Gastroesophageal sphincter (tissue), 4 donors: ENCODE measurements at regions not wholly inside any gene's neighbourhood (a gene's known extent, or its start where the extent isn't known, plus 50 kb on each side); places are given as distances from the start of the nearest gene placed in this dataset.
"Not testable (repeated sequence)": the region's sequence is repeated elsewhere in the genome, so short reads cannot be mapped to it uniquely, and the experiment has no call there.

Experiments
- ATAC-seq: fragments of 150-250 bp; one replicate; pipeline ENCODE4 v1.9.1; 2016; ENCODE audit warnings: mild to moderate bottlenecking, moderate library complexity
- H3K27ac ChIP-seq, 4 donors: fragments of 200-600 bp; sonication (generic) in 3 of 4; 1 replicate in 3 of 4; 2 replicates in 1 of 4; pipeline ENCODE4 v1.5.1; 2016 to 2019
- H3K27me3 ChIP-seq: fragments of 200-600 bp; sonication (generic); one replicate; pipeline ENCODE4 v1.5.1; 2019
- H3K36me3 ChIP-seq, 2 donors: fragments of 200-600 bp; sonication (generic); one replicate each; pipeline ENCODE4 v1.5.1; 2019; ENCODE audit warnings: control low read depth in 1 of 2
- H3K4me1 ChIP-seq, 3 donors: fragments of 200-600 bp; sonication (generic); 1 replicate in 2 of 3; 2 replicates in 1 of 3; pipeline ENCODE4 v1.5.1; 2016 to 2019; ENCODE audit warnings: control low read depth in 2 of 3
- H3K4me3 ChIP-seq, 2 donors: fragments of 200-600 bp; sonication (generic); one replicate each; pipeline ENCODE4 v1.5.1; 2019; ENCODE audit warnings: mild to moderate bottlenecking in 1 of 2, moderate library complexity in 1 of 2
- H3K9me3 ChIP-seq, 3 donors: fragments of 200-600 bp; sonication (generic); one replicate each; pipeline ENCODE4 v1.5.1; 2017 to 2019; ENCODE audit warnings: control low read depth in 2 of 3
- EP300 ChIP-seq: sonication (generic); formaldehyde crosslinking; IDR thresholded peaks from one replicate; pipeline ENCODE4 v1.6.1; 2017; ENCODE audit warnings: antibody characterized with exemption, mild to moderate bottlenecking
- POLR2A ChIP-seq, 2 donors: fragments of 450-650 bp; IDR thresholded peaks; one replicate each; pipeline ENCODE4 v1.6.1; 2017; ENCODE audit warnings: antibody characterized with exemption in 2 of 2, mild to moderate bottlenecking in 2 of 2, moderate library complexity in 1 of 2
- POLR2AphosphoS5 ChIP-seq: sonication (generic); formaldehyde crosslinking; IDR thresholded peaks from one replicate; pipeline ENCODE4 v1.6.1; 2017; ENCODE audit warnings: antibody characterized with exemption
- WGBS, 2 donors: methylation state at CpG; one replicate each; pipeline ENCODE4 v1.1.5; 2018; ENCODE audit warnings: low coverage in 1 of 2; 5-methylcytosine and 5-hydroxymethylcytosine counted together
- TF ChIP-seq, protein P1 (sequence below), 4 experiments: fragments of 200-600 bp in 2 of 4; fragments of 450-650 bp in 2 of 4; sonication (generic) in 1 of 4; IDR thresholded peaks; one replicate each; pipeline ENCODE4 v1.5.1; 2017 to 2019; ENCODE audit warnings: antibody characterized with exemption in 4 of 4, mild to moderate bottlenecking in 2 of 4, moderate library complexity in 2 of 4

DNA sequence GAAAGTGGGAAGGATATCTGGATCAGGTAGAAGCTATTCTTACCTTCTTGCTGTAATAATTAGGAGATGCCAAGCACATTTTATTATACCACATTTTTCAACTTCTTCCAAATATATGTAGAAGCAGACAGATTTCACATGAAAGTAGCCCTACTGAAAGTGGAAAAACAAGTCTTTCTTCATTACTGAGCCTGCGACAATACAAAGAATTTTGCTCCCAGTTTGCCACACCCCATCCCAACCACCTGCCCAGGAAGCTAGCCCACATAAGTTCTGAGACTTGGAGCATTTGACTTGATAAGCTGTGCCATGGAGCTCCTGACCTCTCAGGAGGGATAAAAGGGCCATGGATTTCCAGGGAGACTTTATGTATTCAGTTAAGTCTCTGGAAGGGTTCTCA lies 249.1 kb upstream of the ADCY2 start:
- Histone ChIP-seq H3K27ac (no peak overlapping the region), H3K27me3 (no peaks in the 10 kb centered on the region), H3K36me3 (no peaks in the 10 kb centered on the region), H3K4me3 (no peak overlapping the region), H3K9me3 (no peaks in the 10 kb centered on the region), H3K4me1 (no peaks in the 10 kb centered on the region)
- 41 to 60% methylated on average over 1 of the region's 1 CpG for WGBS, 2 donors
- TF ChIP-seq, protein P1, sequence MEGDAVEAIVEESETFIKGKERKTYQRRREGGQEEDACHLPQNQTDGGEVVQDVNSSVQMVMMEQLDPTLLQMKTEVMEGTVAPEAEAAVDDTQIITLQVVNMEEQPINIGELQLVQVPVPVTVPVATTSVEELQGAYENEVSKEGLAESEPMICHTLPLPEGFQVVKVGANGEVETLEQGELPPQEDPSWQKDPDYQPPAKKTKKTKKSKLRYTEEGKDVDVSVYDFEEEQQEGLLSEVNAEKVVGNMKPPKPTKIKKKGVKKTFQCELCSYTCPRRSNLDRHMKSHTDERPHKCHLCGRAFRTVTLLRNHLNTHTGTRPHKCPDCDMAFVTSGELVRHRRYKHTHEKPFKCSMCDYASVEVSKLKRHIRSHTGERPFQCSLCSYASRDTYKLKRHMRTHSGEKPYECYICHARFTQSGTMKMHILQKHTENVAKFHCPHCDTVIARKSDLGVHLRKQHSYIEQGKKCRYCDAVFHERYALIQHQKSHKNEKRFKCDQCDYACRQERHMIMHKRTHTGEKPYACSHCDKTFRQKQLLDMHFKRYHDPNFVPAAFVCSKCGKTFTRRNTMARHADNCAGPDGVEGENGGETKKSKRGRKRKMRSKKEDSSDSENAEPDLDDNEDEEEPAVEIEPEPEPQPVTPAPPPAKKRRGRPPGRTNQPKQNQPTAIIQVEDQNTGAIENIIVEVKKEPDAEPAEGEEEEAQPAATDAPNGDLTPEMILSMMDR (IDR thresholded peaks at IDR 0.05): no peak
- no peak for TF ChIP-seq POLR2AphosphoS5
- TF ChIP-seq POLR2A (IDR thresholded peaks at IDR 0.05): no peak
- no peak for TF ChIP-seq EP300
- no peak for ATAC-seq

DNA sequence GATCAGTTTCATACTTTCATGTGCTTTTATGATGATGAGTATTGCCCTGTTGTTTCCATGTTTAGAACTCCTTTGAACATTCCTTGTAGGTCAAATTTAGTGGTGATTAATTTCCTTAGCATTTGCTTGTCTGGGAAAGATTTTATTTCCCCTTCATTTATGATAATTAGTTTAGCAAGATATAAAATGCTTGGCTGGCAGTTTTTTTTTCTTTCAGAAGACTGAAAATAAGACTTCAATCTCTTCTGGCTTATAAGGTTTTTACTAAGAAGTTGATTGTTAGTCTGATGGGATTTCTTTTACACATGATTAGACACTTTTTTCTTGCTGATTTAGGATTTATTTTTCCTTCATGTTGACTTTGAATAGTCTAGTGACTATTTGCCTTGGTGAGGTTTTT lies 238.9 kb upstream of the ADCY2 start:
- Histone ChIP-seq H3K4me1 (no peaks in the 10 kb centered on the region), H3K9me3 (peaks cover 0 to 35% (median 0%) of the 10 kb centered on the region in 3 donors), H3K27ac (no peak overlapping the region), H3K4me3 (no peak overlapping the region), H3K36me3 (no peaks in the 10 kb centered on the region), H3K27me3 (no peaks in the 10 kb centered on the region)
- no peak for ATAC-seq
- TF ChIP-seq POLR2AphosphoS5: no peak
- TF ChIP-seq, protein P1 (IDR thresholded peaks at IDR 0.05): no peak
- TF ChIP-seq POLR2A (IDR thresholded peaks at IDR 0.05): no peak
- no peak for TF ChIP-seq EP300

DNA sequence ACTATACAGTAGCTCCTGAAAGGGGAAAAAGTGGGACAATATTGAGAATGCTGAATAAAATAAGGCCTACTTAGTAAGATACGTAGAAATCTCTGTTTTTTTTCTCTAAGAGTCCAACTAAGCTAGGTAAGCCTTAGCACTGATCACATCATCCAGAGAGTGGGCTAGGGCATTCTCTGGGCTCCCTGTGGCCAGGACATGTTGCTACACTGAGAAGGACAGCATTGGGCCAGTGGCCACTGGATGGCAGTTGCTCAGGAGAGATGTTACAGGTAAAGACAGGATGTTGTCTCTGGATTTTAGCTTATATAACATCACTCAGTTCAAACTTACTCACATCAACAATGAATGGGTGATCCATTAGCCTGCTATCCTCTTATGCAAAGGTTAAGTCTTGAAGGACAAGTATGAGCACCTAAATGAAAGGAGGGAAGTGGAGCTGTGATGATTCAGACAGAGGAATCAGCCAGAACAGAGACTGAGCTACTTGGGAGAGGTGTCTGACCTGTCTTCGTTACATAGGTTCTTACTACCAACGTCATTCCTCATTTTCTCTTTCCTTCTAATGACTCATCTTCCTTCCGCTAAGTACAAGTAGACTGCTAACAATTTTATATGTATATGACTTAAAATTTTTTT lies 226.6 kb upstream of the ADCY2 start:
- H3K9me3 ChIP-seq: no peaks in the 10 kb centered on the region
- no peak for ATAC-seq

DNA sequence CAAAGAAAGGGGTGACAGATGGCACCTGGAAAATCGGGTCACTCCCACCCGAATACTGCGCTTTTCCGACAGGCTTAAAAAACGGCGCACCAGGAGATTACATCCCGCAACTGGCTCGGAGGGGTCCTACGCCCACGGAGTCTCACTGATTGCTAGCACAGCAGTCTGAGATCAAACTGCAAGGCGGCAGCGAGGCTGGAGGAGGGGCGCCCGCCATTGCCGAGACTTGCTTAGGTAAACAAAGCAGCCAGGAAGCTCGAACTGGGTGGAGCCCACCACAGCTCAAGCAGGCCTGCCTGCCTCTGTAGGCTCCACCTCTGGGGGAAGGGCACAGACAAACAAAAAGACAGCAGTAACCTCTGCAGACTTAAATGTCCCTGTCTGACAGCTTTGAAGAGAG lies 225.2 kb upstream of the ADCY2 start:
- not testable (repeated sequence) for H3K36me3 ChIP-seq, H3K4me3 ChIP-seq, H3K9me3 ChIP-seq, ATAC-seq, H3K27me3 ChIP-seq, H3K4me1 ChIP-seq, H3K27ac ChIP-seq
- 72% methylated on average over 3 of the region's 16 CpGs; no CpG with 5 or more reads in 1 of the 2 donors for WGBS, 2 donors

More for the DNA sequence above, 226.6 kb upstream of the ADCY2 start:
- Histone ChIP-seq H3K36me3 (no peaks in the 10 kb centered on the region), H3K4me3 (no peak overlapping the region), H3K4me1 (no peaks in the 10 kb centered on the region), H3K27me3 (no peaks in the 10 kb centered on the region), H3K27ac (no peak overlapping the region)
- TF ChIP-seq, protein P1 (IDR thresholded peaks at IDR 0.05): no peak
- TF ChIP-seq EP300 (no peak), POLR2AphosphoS5 (no peak), POLR2A (IDR thresholded peaks at IDR 0.05) (no peak)
- WGBS, 2 donors: 60 to 79% methylated on average over 4 of the region's 4 CpGs

DNA sequence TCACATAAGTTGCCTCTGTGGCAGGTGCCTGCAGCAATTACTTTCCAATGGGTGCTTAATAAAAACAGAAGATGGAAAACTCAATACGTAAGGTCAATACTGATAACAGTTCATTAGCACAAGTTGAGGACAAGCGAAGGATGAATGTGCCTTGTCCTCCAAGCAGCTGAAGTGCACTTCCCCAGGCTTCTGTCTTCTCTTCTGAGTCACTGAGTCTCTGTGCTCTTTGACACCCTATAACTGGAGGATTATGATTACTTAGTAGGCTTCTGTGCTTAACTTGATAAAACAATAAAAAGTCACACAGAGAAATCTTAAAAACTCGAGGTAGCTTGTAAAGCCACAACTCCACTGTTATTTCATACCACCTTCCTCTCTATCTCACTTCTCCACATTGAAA lies 216.6 kb upstream of the ADCY2 start:
- ATAC-seq: no peak
- TF ChIP-seq, protein P1 (IDR thresholded peaks at IDR 0.05): no peak
- TF ChIP-seq POLR2A (IDR thresholded peaks at IDR 0.05) (no peak), POLR2AphosphoS5 (no peak), EP300 (no peak)
- H3K4me3 ChIP-seq: no peak overlapping the region
- no peak overlapping the region for H3K27ac ChIP-seq
- H3K36me3 ChIP-seq: no peaks in the 10 kb centered on the region
- H3K27me3 ChIP-seq: no peaks in the 10 kb centered on the region
- H3K4me1 ChIP-seq: no peaks in the 10 kb centered on the region
- no peaks in the 10 kb centered on the region for H3K9me3 ChIP-seq
- WGBS, 2 donors: 65 to 74% methylated on average over 3 of the region's 3 CpGs
